Left colon (tissue), 2 donors: ENCODE measurements at regions not wholly inside any gene's neighbourhood (a gene's known extent, or its start where the extent isn't known, plus 50 kb on each side); places are given as distances from the start of the nearest gene placed in this dataset.

Experiments used
- ATAC-seq: fragments of 200-7000 bp; cut with Tn5 transposase; one replicate; pipeline ENCODE4 v1.9.1; 2020; ENCODE audit warnings: mild to moderate bottlenecking, moderate library complexity
- DNase-seq, 2 donors: peaks; one replicate each; pipeline ENCODE4 v3.0.0-alpha.2; 2020
- intact Hi-C, 2 donors: fragments of 100-400 bp; cut with DNase I in 1 of 2; cut with micrococcal nuclease in 1 of 2; formaldehyde crosslinking; loops; one replicate each; pipeline versions ENCODE4 v1.11.2 to v1.14.0; 2022; cut with DNase I, micrococcal nuclease
- donor health status: DM: no; HTN: no; CAD: no.
- donor health status: DM: yes; HTN: yes; CAD: no.

- intact Hi-C loops, result loop anchor here in 1 of 2 donors (10.0 kb wide), 1 partner anchor 523 kb away; no protein-coding TSS in a partner anchor
- peak; percentile 61 for ATAC-seq
- no peak for DNase-seq
These were observed 313.1 kb upstream of the CLINT1 start for GRCh38 chr5:158172005-158172404.

DNA sequence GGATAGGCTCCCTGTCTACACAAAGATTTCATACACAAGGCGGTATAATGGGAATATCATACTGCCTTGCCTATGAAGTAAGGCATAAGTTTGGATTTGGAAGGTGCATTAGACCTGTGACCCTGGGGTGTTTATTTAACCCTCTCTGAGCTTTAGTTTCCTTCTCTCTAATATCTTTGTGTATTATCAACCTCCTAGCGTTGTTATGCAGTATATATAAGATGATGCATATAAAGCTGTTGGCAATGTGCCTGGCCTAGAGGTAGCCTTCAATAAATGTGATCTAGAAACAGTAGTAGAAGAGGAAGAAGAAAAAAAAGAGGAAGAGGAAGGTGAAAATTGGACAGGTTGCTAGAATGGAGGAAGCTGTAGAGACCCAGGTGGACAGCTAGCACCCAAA, 311.6 kb upstream of the CLINT1 start:
- DNase-seq (peak in 1 of 2 donors; percentile 19), ATAC-seq (peak; percentile 56)
- intact Hi-C loops, result loop anchor here in 1 of 2 donors (10.0 kb wide), 1 partner anchor 524 kb away; no protein-coding TSS in a partner anchor

DNA sequence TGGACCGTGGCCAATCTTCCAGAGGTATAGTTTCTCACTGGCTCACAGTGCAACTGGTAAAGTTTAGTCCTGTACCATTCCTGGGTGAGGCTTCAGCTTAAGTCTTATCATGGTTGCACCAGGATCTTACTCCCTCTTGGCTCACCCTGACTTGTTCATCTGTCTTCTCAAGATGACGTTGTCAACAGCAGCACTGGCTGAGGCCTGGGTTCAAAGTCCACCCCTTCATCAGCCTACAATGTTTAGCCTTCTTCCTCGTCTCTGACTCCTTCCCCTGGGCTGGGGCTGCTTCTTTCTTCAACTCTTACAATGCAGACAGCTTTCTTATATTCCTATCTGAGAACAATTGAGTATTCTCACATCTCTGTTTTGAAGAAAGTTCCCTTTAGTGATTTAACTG, 311.1 kb upstream of the CLINT1 start:
- intact Hi-C loops, result loop anchor here in 1 of 2 donors (10.0 kb wide), 1 partner anchor 525 kb away; no protein-coding TSS in a partner anchor
- ATAC-seq (peak; percentile 89), DNase-seq (peak; percentile 60 to 73)

GRCh38 chr5:158166424-158166823, 307.5 kb upstream of the CLINT1 start:
- no peak for ATAC-seq
- intact Hi-C loops, result no loop called here
- no peak for DNase-seq

DNA sequence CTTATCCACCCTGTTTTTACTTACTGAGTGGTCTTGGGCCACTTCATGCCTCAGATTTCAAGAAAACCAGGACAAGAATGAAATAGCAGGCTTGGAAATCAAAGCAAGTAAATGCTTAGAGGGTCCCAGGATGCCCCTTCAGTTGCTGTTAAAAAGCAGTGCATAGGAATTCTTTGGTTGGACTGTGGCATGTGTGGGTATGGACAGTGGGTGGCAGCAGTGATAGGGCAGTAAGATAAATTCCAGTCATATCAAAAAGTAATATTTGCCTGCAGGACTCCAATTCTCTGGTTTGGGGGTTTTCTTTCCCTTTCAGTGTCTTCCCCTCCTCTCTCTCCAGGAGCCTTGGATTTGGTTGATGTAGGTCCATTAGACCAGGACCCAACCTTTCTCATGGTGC, 306.7 kb upstream of the CLINT1 start:
- no peak for ATAC-seq
- intact Hi-C loops, result no loop called here
- no peak for DNase-seq

- intact Hi-C loops, result no loop called here
- no peak for ATAC-seq
- no peak for DNase-seq
These were observed 305.5 kb upstream of the CLINT1 start for GRCh38 chr5:158164296-158165047.

GRCh38 chr5:158163451-158164295, 304.7 kb upstream of the CLINT1 start:
- DNase-seq, result no peak
- no peak for ATAC-seq
- intact Hi-C loops, result no loop called here

DNA sequence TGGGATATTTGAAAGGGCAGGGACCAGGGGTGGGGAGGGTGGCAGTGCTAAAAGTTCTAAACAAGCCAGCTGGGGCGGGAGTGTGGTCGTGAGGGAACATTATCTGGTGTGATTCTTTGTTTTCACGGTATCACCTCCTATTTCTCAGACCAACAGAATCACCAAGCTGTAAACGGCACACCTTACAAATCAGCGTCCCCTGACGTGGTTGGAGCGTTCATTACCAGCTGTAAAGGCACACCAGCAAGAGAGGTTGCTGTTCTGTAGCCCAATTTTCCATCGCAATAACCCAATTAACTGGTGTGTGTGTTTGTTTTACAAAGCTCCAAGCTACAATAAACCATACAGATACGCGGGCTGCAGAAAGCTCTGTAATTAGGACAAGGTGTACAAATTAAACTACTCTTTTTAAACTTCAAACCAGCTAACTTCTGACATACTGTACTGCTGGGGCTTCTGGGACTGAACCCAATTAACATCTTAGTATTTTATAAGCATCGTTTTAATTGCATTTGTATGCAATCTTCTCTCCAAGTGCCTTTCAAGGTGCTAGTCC, 303.6 kb upstream of the CLINT1 start:
- intact Hi-C loops, result no loop called here
- peak; percentile 37 to 48 for DNase-seq
- peak; percentile 92 for ATAC-seq

- DNase-seq (no peak), ATAC-seq (peak; percentile 57)
- intact Hi-C loops, result no loop called here
These were observed 303.1 kb upstream of the CLINT1 start for GRCh38 chr5:158162026-158162425.

DNA sequence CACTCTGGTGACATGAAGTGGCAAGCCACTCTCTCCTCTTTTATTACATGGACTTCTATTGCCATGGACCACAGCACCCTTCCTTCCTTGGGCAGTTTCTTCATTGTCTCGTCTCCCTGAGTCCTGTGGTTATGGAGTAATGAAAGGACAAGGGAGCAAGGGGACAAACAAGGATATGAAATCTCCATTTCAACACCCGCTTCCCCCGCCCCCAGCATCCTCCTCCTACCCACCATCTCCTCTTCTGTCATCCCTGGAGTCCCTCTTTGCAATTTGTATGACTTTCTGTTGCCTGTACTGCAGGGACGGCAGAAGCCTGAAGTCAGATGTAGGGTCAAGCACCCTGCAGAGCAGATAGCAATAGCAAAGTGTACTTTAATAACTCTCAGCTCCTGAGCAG, 300.7 kb upstream of the CLINT1 start:
- intact Hi-C loops, result no loop called here
- no peak for DNase-seq
- no peak for ATAC-seq

- intact Hi-C loops, result no loop called here
- DNase-seq, result no peak
These were observed 297.0 kb upstream of the CLINT1 start for GRCh38 chr5:158155811-158156505.

DNA sequence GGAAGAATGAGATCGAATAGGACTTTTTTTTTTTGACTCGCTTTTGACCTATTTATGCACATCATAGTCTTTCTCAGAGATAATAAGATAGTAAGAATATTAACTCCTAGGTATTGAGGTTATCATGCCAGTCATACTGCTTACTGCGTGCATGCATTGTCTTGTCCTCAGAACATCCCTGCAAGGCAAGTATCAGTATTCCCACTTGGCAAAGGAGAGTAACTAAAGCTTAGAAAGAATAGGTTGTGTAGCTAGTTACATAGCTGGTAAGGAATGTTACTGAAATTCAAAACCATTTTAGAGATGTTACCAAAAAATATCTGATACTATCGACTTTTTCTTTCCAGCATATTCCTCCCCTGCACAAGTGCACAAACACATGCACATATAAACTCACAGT, 296.1 kb upstream of the CLINT1 start:
- ATAC-seq (no peak), DNase-seq (no peak)
- intact Hi-C loops, result no loop called here

More at GRCh38 chr5:158155811-158156505, 297.0 kb upstream of the CLINT1 start:
- no peak for ATAC-seq

DNA sequence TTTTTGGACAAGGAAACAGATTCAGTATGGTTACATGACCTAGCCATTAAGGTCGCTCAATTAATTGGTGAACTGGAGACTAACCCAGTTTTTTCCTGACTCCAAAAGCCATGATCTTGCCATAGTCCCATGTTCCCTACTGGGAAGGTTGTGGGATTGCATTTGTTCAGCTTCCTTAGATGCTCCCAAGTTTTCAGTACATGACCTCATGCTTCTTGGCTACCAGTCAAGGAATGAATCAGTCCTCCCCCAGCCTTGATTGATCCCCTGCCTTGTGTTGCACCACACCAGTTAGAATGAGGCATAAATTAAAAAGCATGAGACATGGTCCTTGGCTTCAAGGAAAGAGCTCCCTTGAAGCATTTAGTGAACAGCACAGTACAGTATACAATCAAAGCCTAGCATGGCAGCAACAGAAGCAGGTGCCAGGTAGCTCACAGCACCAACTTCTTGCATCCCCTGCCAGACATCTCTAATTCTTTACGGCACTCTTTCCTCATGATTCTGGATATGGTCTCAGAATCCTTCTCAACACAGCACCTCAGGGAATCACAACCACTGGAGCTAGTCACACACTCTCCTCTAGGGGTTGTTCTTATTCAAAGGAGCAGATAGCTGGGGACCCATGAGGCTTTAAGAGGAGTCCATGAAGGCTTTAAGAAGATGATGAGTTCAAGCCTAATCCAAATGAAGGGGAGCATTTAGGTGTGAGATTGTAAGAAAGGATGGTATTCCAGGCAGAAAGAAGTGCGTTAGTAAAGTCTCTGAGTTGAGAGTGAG, 295.5 kb upstream of the CLINT1 start:
- ATAC-seq, result no peak
- no peak for DNase-seq
- intact Hi-C loops, result no loop called here

- intact Hi-C loops, result no loop called here
- no peak for ATAC-seq
- DNase-seq, result no peak
These were observed 294.6 kb upstream of the CLINT1 start for GRCh38 chr5:158153508-158153907.

DNA sequence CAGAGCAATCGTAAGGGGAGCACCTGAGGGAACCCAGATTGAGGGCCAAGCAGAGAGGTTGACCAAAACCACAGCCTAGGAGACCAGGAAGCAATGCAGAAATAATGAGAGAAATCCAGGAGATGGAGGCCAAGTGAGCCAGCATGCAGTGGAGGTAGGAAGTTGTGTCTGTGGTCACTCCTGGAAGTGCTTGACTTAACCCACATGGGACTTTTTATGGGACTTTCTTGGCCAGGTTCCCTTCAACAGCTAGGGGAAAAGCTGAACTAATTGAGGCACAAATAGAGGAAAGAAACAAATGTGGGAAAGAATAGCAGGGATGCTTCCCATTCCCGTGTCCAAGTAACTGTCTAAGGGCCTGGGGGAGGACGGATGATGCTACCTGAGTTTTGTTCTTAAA, 293.2 kb upstream of the CLINT1 start:
- DNase-seq (no peak), ATAC-seq (no peak)
- intact Hi-C loops, result no loop called here

DNA sequence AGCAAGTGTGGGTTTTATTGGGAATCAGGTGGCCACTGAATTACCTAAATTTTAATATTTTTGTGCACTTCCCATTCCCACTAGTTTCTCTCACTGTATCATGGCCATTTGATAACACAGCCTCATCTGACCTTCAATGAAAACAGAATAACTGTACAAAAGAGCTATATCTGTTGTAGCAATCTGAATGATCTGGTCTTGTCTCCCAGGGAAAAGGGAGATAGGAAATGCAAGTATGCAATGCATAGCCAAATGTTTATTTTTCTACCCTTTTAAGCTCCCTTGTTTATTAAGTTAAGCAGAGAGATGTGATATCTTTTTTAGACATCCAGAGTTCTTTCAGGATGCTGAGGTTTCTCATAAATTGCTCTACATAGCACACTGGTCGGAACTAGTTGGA, 288.3 kb upstream of the CLINT1 start:
- intact Hi-C loops, result no loop called here
- DNase-seq (no peak), ATAC-seq (no peak)

GRCh38 chr5:158145827-158146226, 286.9 kb upstream of the CLINT1 start:
- intact Hi-C loops, result no loop called here
- no peak for ATAC-seq
- DNase-seq, result no peak

DNA sequence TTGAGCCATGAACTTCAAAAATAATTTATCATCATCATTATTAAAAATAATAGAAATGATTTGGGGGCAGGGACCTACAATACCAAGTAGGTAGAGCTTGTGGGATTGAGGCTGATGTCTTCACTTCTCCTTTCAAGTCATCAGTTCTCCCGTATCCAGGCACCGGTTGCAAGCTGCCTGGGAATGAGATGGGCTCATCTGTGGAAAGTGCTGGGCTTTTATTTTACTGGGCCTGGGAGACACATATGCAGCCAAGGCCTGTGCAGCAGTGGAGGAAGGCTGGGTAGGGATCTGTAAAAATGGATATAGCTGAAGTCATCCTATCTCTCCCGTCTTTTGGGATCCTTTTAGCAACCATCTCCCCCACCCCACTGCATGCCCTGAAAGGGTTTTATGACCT, 284.1 kb upstream of the CLINT1 start:
- DNase-seq, result no peak
- intact Hi-C loops, result no loop called here
- no peak for ATAC-seq
